A549 (cell line): ENCODE measurements at regions not wholly inside any gene's neighbourhood (a gene's known extent, or its start where the extent isn't known, plus 50 kb on each side); places are given as distances from the start of the nearest gene placed in this dataset.

ENCODE experiments used
- CEBPB ChIP-seq, 2 experiments: fragments of >200 bp in 1 of 2; sonication (Bioruptor Twin) in 1 of 2; formaldehyde crosslinking in 1 of 2; IDR thresholded peaks; 2 replicates each; pipeline ENCODE4 v1.6.1; 2012 to 2016
- CHD2 ChIP-seq: fragments of 150-350 bp; IDR thresholded peaks from 2 replicates; pipeline ENCODE4 v1.6.1; 2014; ENCODE audit warnings: low read length; ENCODE audit not compliant: partially characterized antibody
- CTCF ChIP-seq: fragments of >200 bp; sonication (Bioruptor Twin); formaldehyde crosslinking; IDR thresholded peaks from 3 replicates; pipeline ENCODE4 v1.5.1; 2016
- EP300 ChIP-seq, 2 experiments: fragments of >200 bp; sonication (Bioruptor Twin); formaldehyde crosslinking; IDR thresholded peaks; 2 replicates in 1 of 2; 3 replicates in 1 of 2; pipeline ENCODE4 v1.6.1; 2016 to 2017
- KDM1A ChIP-seq: fragments of 200-600 bp; sonication (generic); IDR thresholded peaks from 2 replicates; pipeline ENCODE4 v1.6.1; 2016; ENCODE audit warnings: low read depth, mild to moderate bottlenecking
- KDM5A ChIP-seq: fragments of 200-600 bp; sonication (generic); IDR thresholded peaks from 2 replicates; pipeline ENCODE4 v1.6.1; 2016; ENCODE audit warnings: antibody characterized with exemption, mild to moderate bottlenecking
- MAFK ChIP-seq: fragments of 450-650 bp; IDR thresholded peaks from 2 replicates; pipeline ENCODE4 v1.6.1; 2014; ENCODE audit not compliant: partially characterized antibody
- MAX ChIP-seq: IDR thresholded peaks from 2 replicates; pipeline ENCODE4 v1.6.1; 2012
- POLR2A ChIP-seq: IDR thresholded peaks from 2 replicates; pipeline ENCODE4 v1.6.1; 2012; ENCODE audit warnings: mild to moderate bottlenecking, low read length
- POLR2AphosphoS2 ChIP-seq: conservative IDR thresholded peaks from 2 replicates; pipeline ENCODE4 v1.6.1; 2012; ENCODE audit warnings: low read length, improper control_type of control experiment, inconsistent platforms
- RAD21 ChIP-seq, 2 experiments: fragments of >200 bp in 1 of 2; sonication (Bioruptor Twin) in 1 of 2; formaldehyde crosslinking in 1 of 2; IDR thresholded peaks in 1 of 2; conservative IDR thresholded peaks in 1 of 2; 2 replicates in 1 of 2; 3 replicates in 1 of 2; pipeline ENCODE4 v1.6.1; 2012 to 2018; ENCODE audit warnings: inconsistent platforms in 1 of 2
- RARB ChIP-seq: fragments of 250-450 bp; sonication (Bioruptor Pico); IDR thresholded peaks from 2 replicates; pipeline ENCODE4 v1.8.0; 2021; ENCODE audit warnings: mild to moderate bottlenecking, moderate library complexity
- SMC3 ChIP-seq: fragments of >200 bp; sonication (Bioruptor Twin); formaldehyde crosslinking; IDR thresholded peaks from 3 replicates; pipeline ENCODE4 v1.6.1; 2018; ENCODE audit warnings: inconsistent platforms
- ZNF302 ChIP-seq: fragments of 250-450 bp; sonication (Bioruptor Pico); IDR thresholded peaks from 2 replicates; pipeline ENCODE4 v1.9.0; 2021; ENCODE audit warnings: inconsistent platforms, mild to moderate bottlenecking, moderate library complexity

GRCh38 chr1:221066351-221067001 lies 187.2 kb downstream of the HLX start:
- TF ChIP-seq RARB (CRISPR knock-in tag) (no peak), POLR2A (no peak), CTCF (no peak), MAX (no peak), KDM5A (no peak), RAD21 (conservative IDR thresholded peaks at IDR 0.05 in 1 of 2, IDR thresholded peaks at IDR 0.05 in 1 of 2) (no peak), KDM1A (no peak), POLR2AphosphoS2 (no peak), SMC3 (no peak), CHD2 (no peak), CEBPB (IDR thresholded peaks at IDR 0.05) (no peak), MAFK (no peak), EP300 (IDR thresholded peaks at IDR 0.05) (no peak), ZNF302 (no peak)
